DMS53 treated with DMSO at 0.1 percent for 48 hours (cell line): ENCODE measurements at regions not wholly inside any gene's neighbourhood (a gene's known extent, or its start where the extent isn't known, plus 50 kb on each side); places are given as distances from the start of the nearest gene placed in this dataset.

Experiments
- DNase-seq: peaks from one replicate; lab custom pipeline; 2025; ENCODE audit not compliant: unreplicated experiment; lab: John Stamatoyannopoulos, UW

- DNase-seq: no peak
Measured at GRCh38 chr10:31720546-31720945, 208.1 kb downstream of the ARHGAP12 start.

GRCh38 chr10:31709476-31709875, 219.2 kb downstream of the ARHGAP12 start:
- no peak for DNase-seq

- DNase-seq: no peak
Measured at GRCh38 chr10:31709028-31709427, 219.6 kb downstream of the ARHGAP12 start.

- DNase-seq: no peak
Measured at GRCh38 chr10:31708474-31708873, 220.2 kb downstream of the ARHGAP12 start.

- DNase-seq: no peak
Measured at GRCh38 chr10:31708046-31708445, 220.6 kb downstream of the ARHGAP12 start.

- no peak for DNase-seq
Measured at GRCh38 chr10:31707093-31708039, 221.3 kb downstream of the ARHGAP12 start.

GRCh38 chr10:31706464-31707092, 222.1 kb downstream of the ARHGAP12 start:
- DNase-seq: no peak

GRCh38 chr10:31705136-31705535, 223.5 kb downstream of the ARHGAP12 start:
- DNase-seq: no peak

GRCh38 chr10:31704195-31704594, 224.4 kb downstream of the ARHGAP12 start:
- DNase-seq: no peak

GRCh38 chr10:31702954-31703353, 225.7 kb downstream of the ARHGAP12 start:
- no peak for DNase-seq

- DNase-seq: no peak
Measured at GRCh38 chr10:31702005-31702404, 226.6 kb downstream of the ARHGAP12 start.

GRCh38 chr10:31701546-31701945, 227.1 kb downstream of the ARHGAP12 start:
- no peak for DNase-seq

- no peak for DNase-seq
Measured at GRCh38 chr10:31700181-31700611, 228.4 kb downstream of the ARHGAP12 start.

GRCh38 chr10:31698181-31698830, 230.3 kb downstream of the ARHGAP12 start:
- DNase-seq: no peak

- no peak for DNase-seq
Measured at GRCh38 chr10:31697271-31698180, 231.1 kb downstream of the ARHGAP12 start.

GRCh38 chr10:31694929-31695837, 233.4 kb downstream of the ARHGAP12 start:
- no peak for DNase-seq

GRCh38 chr10:31694126-31694685, 234.4 kb downstream of the ARHGAP12 start:
- no peak for DNase-seq

GRCh38 chr10:31693491-31693890, 235.1 kb downstream of the ARHGAP12 start:
- DNase-seq: no peak

- no peak for DNase-seq
Measured at GRCh38 chr10:31689233-31689632, 239.4 kb downstream of the ARHGAP12 start.
